Keratinocyte (primary cell): ENCODE measurements at regions not wholly inside any gene's neighbourhood (a gene's known extent, or its start where the extent isn't known, plus 50 kb on each side); places are given as distances from the start of the nearest gene placed in this dataset.

Source experiments
- DNase-seq: peaks from one replicate; pipeline ENCODE4 v3.0.0-alpha.2; 2011; ENCODE audit warnings: low read depth, missing footprints, low spot score
- FAIRE-seq: peaks from 2 replicates; lab custom pipeline; 2011; peaks lifted over from hg19 to GRCh38; lab: Jason Lieb, UNC
- H2AFZ ChIP-seq: 2 replicates; pipeline ENCODE4 v1.6.0; 2012; ENCODE audit warnings: low read length, control low read depth, inconsistent platforms; ENCODE audit not compliant: control insufficient read depth
- H3K27ac ChIP-seq: 2 replicates; pipeline ENCODE4 v1.5.1; 2011; ENCODE audit warnings: low read length; ENCODE audit not compliant: control insufficient read depth, insufficient read depth
- H3K27me3 ChIP-seq: 3 replicates; pipeline ENCODE4 v1.6.0; 2011; ENCODE audit warnings: low read length; ENCODE audit not compliant: control insufficient read depth, insufficient read depth; ENCODE audit errors: extremely low read depth
- H3K36me3 ChIP-seq, 2 experiments: 2 replicates in 1 of 2; 3 replicates in 1 of 2; pipeline ENCODE4 v1.5.1; 2011; ENCODE audit warnings: low read length in 2 of 2, mild to moderate bottlenecking in 1 of 2; ENCODE audit not compliant: control insufficient read depth in 2 of 2, insufficient read depth in 2 of 2; ENCODE audit errors: extremely low read depth in 1 of 2
- H3K4me1 ChIP-seq: 3 replicates; pipeline ENCODE4 v1.5.1; 2011; ENCODE audit warnings: low read length; ENCODE audit not compliant: control insufficient read depth, insufficient read depth; ENCODE audit errors: extremely low read depth
- H3K4me2 ChIP-seq: 3 replicates; pipeline ENCODE4 v1.6.0; 2011; ENCODE audit warnings: low read depth, low read length; ENCODE audit not compliant: control insufficient read depth, insufficient read depth; ENCODE audit errors: extremely low read depth
- H3K4me3 ChIP-seq, 3 experiments: fragments of 200-600 bp in 1 of 3; sonication (generic) in 1 of 3; 2 replicates in 2 of 3; 3 replicates in 1 of 3; pipeline ENCODE4 v1.5.1; 2011 to 2016; ENCODE audit warnings: low read length in 3 of 3, mild to moderate bottlenecking in 3 of 3, control low read depth in 2 of 3, inconsistent platforms in 1 of 3, low read depth in 1 of 3, mixed read lengths in 1 of 3, mixed run types in 1 of 3, moderate library complexity in 1 of 3; ENCODE audit not compliant: control insufficient read depth in 2 of 3, insufficient read depth in 2 of 3; ENCODE audit errors: extremely low read depth in 1 of 3
- H3K79me2 ChIP-seq: 2 replicates; pipeline ENCODE4 v1.6.0; 2012; ENCODE audit warnings: low read length; ENCODE audit not compliant: control insufficient read depth, insufficient read depth
- H3K9ac ChIP-seq: 3 replicates; pipeline ENCODE4 v1.6.0; 2011; ENCODE audit warnings: low read length; ENCODE audit not compliant: control insufficient read depth, insufficient read depth; ENCODE audit errors: extremely low read depth
- H3K9me1 ChIP-seq: 3 replicates; pipeline ENCODE4 v1.6.0; 2011; ENCODE audit warnings: low read length; ENCODE audit not compliant: control insufficient read depth, insufficient read depth; ENCODE audit errors: extremely low read depth
- H3K9me3 ChIP-seq: 2 replicates; pipeline ENCODE4 v1.5.1; 2012; ENCODE audit warnings: low read depth, low read length; ENCODE audit not compliant: control insufficient read depth
- H4K20me1 ChIP-seq: 3 replicates; pipeline ENCODE4 v1.6.0; 2011; ENCODE audit warnings: low read length; ENCODE audit not compliant: control insufficient read depth, insufficient read depth; ENCODE audit errors: extremely low read depth
- CTCF ChIP-seq, 3 experiments: IDR thresholded peaks in 1 of 3; conservative IDR thresholded peaks in 1 of 3; optimal IDR thresholded peaks in 1 of 3; 2 replicates in 2 of 3; 3 replicates in 1 of 3; pipeline versions ENCODE3 to v1.5.1; 2011; ENCODE audit warnings: low read length in 3 of 3, mild to moderate bottlenecking in 3 of 3, moderate library complexity in 2 of 3, control low read depth in 1 of 3, inconsistent platforms in 1 of 3; ENCODE audit not compliant: insufficient read depth in 2 of 3; ENCODE audit errors: extremely low read depth in 1 of 3
- EZH2 ChIP-seq: IDR thresholded peaks from one replicate; pipeline ENCODE4 v1.6.1; 2012; ENCODE audit warnings: inconsistent platforms, mild to moderate bottlenecking, low read length, moderate library complexity
- dilution Hi-C: fragments of 300-500 bp; cut with MboI; formaldehyde crosslinking; loops from one replicate; pipeline ENCODE4 v1.7.0; 2020; ENCODE audit warnings: low sequenced_read_pairs; ENCODE audit not compliant: extremely low pct_ligation_motif_present

DNA sequence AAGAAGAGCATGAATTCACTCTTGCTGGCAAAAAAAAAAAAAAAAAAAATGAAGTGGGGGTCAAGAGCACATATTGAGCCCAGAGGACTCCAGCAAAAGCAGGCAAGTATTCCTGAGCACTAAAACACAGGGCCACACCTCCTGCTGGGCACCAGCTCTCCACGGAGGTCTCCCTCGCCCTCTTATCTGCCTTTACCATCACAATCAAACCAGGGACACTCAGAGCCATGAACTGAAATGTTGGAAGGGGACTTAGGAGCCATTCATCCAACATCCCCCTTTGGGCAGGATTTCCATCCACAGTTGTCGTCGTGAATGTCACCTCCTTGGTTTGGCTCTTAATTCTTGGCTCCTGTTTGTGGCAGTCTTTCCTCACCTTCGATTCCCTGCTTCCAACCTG is 89.8 kb upstream of the GNAO1 start:
- dilution Hi-C loops, result no loop called here
- no peak overlapping the region for H3K27ac ChIP-seq
- no peaks in the 10 kb centered on the region for H3K36me3 ChIP-seq
- no peaks in the 10 kb centered on the region for H3K9me1 ChIP-seq
- H3K9ac ChIP-seq, result no peak overlapping the region
- H3K9me3 ChIP-seq, result no peaks in the 10 kb centered on the region
- H3K4me1 ChIP-seq, result no peaks in the 10 kb centered on the region
- FAIRE-seq, result no peak
- no peak overlapping the region for H3K4me2 ChIP-seq
- no peak overlapping the region for H3K4me3 ChIP-seq
- no peak for DNase-seq
- H4K20me1 ChIP-seq, result no peaks in the 10 kb centered on the region
- no peaks in the 10 kb centered on the region for H3K79me2 ChIP-seq
- H2AFZ ChIP-seq, result no peak overlapping the region
- TF ChIP-seq CTCF (optimal IDR thresholded peaks at IDR 0.05 in 1 of 3, IDR thresholded peaks at IDR 0.05 in 1 of 3, conservative IDR thresholded peaks at IDR 0.05 in 1 of 3; ENCODE audit: extremely low read depth in 1 of 3, insufficient read depth in 2 of 3, low read length in 3 of 3) (no peak), EZH2 (no peak)
- peaks cover 14% of the 10 kb centered on the region for H3K27me3 ChIP-seq

GRCh38 chr16:56097306-56097705 is 94.0 kb upstream of the GNAO1 start:
- Histone ChIP-seq H3K4me2 (no peak overlapping the region), H3K36me3 (no peaks in the 10 kb centered on the region), H3K27ac (no peak overlapping the region), H2AFZ (no peak overlapping the region), H3K4me1 (no peaks in the 10 kb centered on the region), H3K9me1 (no peaks in the 10 kb centered on the region), H3K9me3 (no peaks in the 10 kb centered on the region), H3K9ac (no peak overlapping the region), H3K79me2 (no peaks in the 10 kb centered on the region), H3K4me3 (no peak overlapping the region), H3K27me3 (peaks cover 9% of the 10 kb centered on the region), H4K20me1 (no peaks in the 10 kb centered on the region)
- TF ChIP-seq EZH2 (no peak), CTCF (optimal IDR thresholded peaks at IDR 0.05 in 1 of 3, IDR thresholded peaks at IDR 0.05 in 1 of 3, conservative IDR thresholded peaks at IDR 0.05 in 1 of 3; ENCODE audit: extremely low read depth in 1 of 3, insufficient read depth in 2 of 3, low read length in 3 of 3) (no peak)
- dilution Hi-C loops, result no loop called here
- DNase-seq (no peak), FAIRE-seq (no peak)
